Lung (tissue), 11 donors: ENCODE measurements at regions not wholly inside any gene's neighbourhood (a gene's known extent, or its start where the extent isn't known, plus 50 kb on each side); places are given as distances from the start of the nearest gene placed in this dataset.

Experiments used
- ATAC-seq: fragments of 200-7000 bp; cut with Tn5 transposase; one replicate; pipeline ENCODE4 v1.9.1; 2020; ENCODE audit warnings: moderate number of reproducible peaks; ENCODE audit not compliant: insufficient read depth, low FRiP score
- DNase-seq, 3 donors: peaks; one replicate each; pipeline ENCODE4 v3.0.0-alpha.2; 2013 to 2017
- H3K27ac ChIP-seq, 2 donors: one replicate each; pipeline ENCODE4 v1.5.1; 2013; ENCODE audit warnings: mild to moderate bottlenecking in 2 of 2, moderate library complexity in 2 of 2, control low read depth in 1 of 2, inconsistent platforms in 1 of 2, low read depth in 1 of 2, low read length in 1 of 2
- H3K27me3 ChIP-seq, 3 donors: one replicate each; pipeline ENCODE4 v1.5.1; 2013; ENCODE audit warnings: low read length in 2 of 3; ENCODE audit not compliant: control insufficient read depth in 3 of 3, insufficient read depth in 3 of 3
- H3K36me3 ChIP-seq, 4 donors: one replicate each; pipeline ENCODE4 v1.5.1; 2013; ENCODE audit warnings: low read length in 4 of 4, mild to moderate bottlenecking in 1 of 4, moderate library complexity in 1 of 4; ENCODE audit not compliant: control insufficient read depth in 4 of 4, insufficient read depth in 4 of 4
- H3K4me1 ChIP-seq, 5 donors: one replicate each; pipeline ENCODE4 v1.5.1; 2013; ENCODE audit warnings: low read length in 5 of 5, mild to moderate bottlenecking in 2 of 5, moderate library complexity in 1 of 5; ENCODE audit not compliant: control insufficient read depth in 5 of 5, insufficient read depth in 5 of 5
- H3K4me3 ChIP-seq: one replicate; pipeline ENCODE4 v1.5.1; 2013; ENCODE audit warnings: mild to moderate bottlenecking, control low read depth, moderate library complexity
- H3K9ac ChIP-seq, 2 donors: one replicate each; pipeline ENCODE4 v1.5.1; 2013; ENCODE audit warnings: low read length in 2 of 2, control low read depth in 1 of 2; ENCODE audit not compliant: insufficient read depth in 1 of 2
- H3K9me3 ChIP-seq, 4 donors: one replicate each; pipeline ENCODE4 v1.5.1; 2013; ENCODE audit warnings: low read length in 3 of 4, mild to moderate bottlenecking in 1 of 4, moderate library complexity in 1 of 4; ENCODE audit not compliant: control insufficient read depth in 4 of 4, insufficient read depth in 3 of 4
- CTCF ChIP-seq: IDR thresholded peaks from 2 replicates; pipeline ENCODE4 v1.5.1; 2012; ENCODE audit warnings: mild to moderate bottlenecking; ENCODE audit errors: control extremely low read depth, extremely low read depth
- WGBS, 2 donors: extraction: QIAGEN DNeasy Blood & Tissue Kit; methylation state at CpG; one replicate each; pipeline ENCODE4 v1.1.7; 2013; 5-methylcytosine and 5-hydroxymethylcytosine counted together
- donor health status: control.
- donor health status: control.
- donor health status: Bipolar disorder and iron deficiency.
- donor health status: healthy.
- donor health status: DM: yes; HTN: yes; CAD: no.

GRCh38 chr6:84508981-84509380, 255.4 kb downstream of the TBX18 start:
- no peaks in the 10 kb centered on the region for H3K4me1 ChIP-seq
- no peak for TF ChIP-seq CTCF
- ATAC-seq (no peak), DNase-seq (no peak)
- no peak overlapping the region for H3K9ac ChIP-seq
- peaks cover 0 to 2% (median under 1%) of the 10 kb centered on the region in 4 donors for H3K9me3 ChIP-seq
- no peak overlapping the region for H3K4me3 ChIP-seq
- peaks cover 0 to 3% (median 0%) of the 10 kb centered on the region in 3 donors for H3K27me3 ChIP-seq
- H3K27ac ChIP-seq, result no peak overlapping the region
- H3K36me3 ChIP-seq, result no peaks in the 10 kb centered on the region

GRCh38 chr6:84508334-84508733, 256.1 kb downstream of the TBX18 start:
- no peaks in the 10 kb centered on the region for H3K4me1 ChIP-seq
- ATAC-seq, result no peak
- no peak for TF ChIP-seq CTCF

DNA sequence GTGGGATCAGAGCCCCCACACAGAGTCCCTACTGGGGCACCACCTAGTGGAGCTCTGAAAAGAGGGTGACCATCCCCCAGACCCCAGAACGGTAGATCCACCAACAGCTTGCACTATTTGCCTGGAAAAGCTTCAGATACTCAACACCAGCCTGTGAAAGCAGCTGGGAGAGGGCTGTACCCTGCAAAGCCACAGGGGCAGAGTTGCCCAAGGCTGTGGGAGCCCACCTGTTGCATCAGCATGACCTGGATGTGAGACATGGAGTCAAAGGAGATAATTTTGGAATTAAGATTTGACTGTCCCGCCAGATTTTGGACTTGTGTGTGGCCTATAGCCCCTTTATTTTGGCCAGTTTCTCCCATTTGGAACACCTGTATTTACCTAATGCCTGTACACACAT, 260.4 kb downstream of the TBX18 start:
- ATAC-seq (no peak), DNase-seq (no peak)
- Histone ChIP-seq H3K9ac (no peak overlapping the region), H3K9me3 (peaks cover 0 to 3% (median under 1%) of the 10 kb centered on the region in 4 donors), H3K36me3 (no peaks in the 10 kb centered on the region), H3K4me1 (no peaks in the 10 kb centered on the region), H3K27me3 (no peaks in the 10 kb centered on the region), H3K27ac (no peak overlapping the region), H3K4me3 (no peak overlapping the region)
- 82 to 89% methylated on average over 2 of the region's 2 CpGs for WGBS, 2 donors
- TF ChIP-seq CTCF, result no peak

More at GRCh38 chr6:84508334-84508733, 256.1 kb downstream of the TBX18 start:
- Histone ChIP-seq H3K36me3 (no peaks in the 10 kb centered on the region), H3K4me3 (no peak overlapping the region), H3K9ac (no peak overlapping the region), H3K9me3 (peaks cover 0 to 3% (median 1%) of the 10 kb centered on the region in 4 donors), H3K27ac (no peak overlapping the region), H3K27me3 (no peaks in the 10 kb centered on the region)
- DNase-seq, result no peak

DNA sequence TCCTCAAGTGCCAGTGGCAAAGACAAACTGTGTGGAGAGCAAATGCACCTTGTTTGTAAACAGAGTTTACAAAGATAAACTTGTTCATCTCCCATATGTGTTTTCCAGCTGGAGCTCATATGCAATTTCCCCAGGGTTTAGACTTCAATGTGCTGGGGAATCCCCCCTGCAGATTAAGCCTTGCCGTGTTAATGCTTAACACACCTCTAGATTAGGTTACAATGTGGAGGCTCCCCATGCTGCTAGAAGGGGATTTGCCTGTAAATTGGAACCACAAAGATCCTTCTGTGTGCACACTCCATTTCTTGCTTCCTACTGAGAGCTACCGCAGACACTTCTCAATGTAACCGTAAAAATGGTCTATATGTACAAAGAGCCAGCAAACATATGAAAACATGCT, 263.1 kb downstream of the TBX18 start:
- no peaks in the 10 kb centered on the region for H3K4me1 ChIP-seq
- no peak overlapping the region for H3K27ac ChIP-seq
- no peak for TF ChIP-seq CTCF
- H3K9ac ChIP-seq, result no peak overlapping the region
- no peak overlapping the region for H3K4me3 ChIP-seq
- ATAC-seq (no peak), DNase-seq (no peak)
- WGBS, 2 donors, result 70 to 78% methylated on average over 3 of the region's 3 CpGs
- no peaks in the 10 kb centered on the region for H3K36me3 ChIP-seq
- no peaks in the 10 kb centered on the region for H3K27me3 ChIP-seq
- peaks cover 0 to 3% (median 0%) of the 10 kb centered on the region in 4 donors for H3K9me3 ChIP-seq
